Coronary artery (tissue), 2 donors: ENCODE measurements at regions not wholly inside any gene's neighbourhood (a gene's known extent, or its start where the extent isn't known, plus 50 kb on each side); places are given as distances from the start of the nearest gene placed in this dataset.

Source experiments
- DNase-seq: peaks from one replicate; pipeline ENCODE4 v3.0.0-alpha.2; 2017; ENCODE audit warnings: low spot score
- H3K27ac ChIP-seq, 2 donors: fragments of 200-600 bp; sonication (generic); one replicate each; pipeline ENCODE4 v1.5.1; 2016 to 2019
- H3K4me3 ChIP-seq: fragments of 200-600 bp; sonication (generic); 2 replicates; pipeline ENCODE4 v1.5.1; 2016; ENCODE audit warnings: mild to moderate bottlenecking, moderate library complexity
- CTCF ChIP-seq: fragments of 200-600 bp; sonication (generic); IDR thresholded peaks from one replicate; pipeline ENCODE4 v1.5.1; 2019; ENCODE audit warnings: antibody characterized with exemption

DNA sequence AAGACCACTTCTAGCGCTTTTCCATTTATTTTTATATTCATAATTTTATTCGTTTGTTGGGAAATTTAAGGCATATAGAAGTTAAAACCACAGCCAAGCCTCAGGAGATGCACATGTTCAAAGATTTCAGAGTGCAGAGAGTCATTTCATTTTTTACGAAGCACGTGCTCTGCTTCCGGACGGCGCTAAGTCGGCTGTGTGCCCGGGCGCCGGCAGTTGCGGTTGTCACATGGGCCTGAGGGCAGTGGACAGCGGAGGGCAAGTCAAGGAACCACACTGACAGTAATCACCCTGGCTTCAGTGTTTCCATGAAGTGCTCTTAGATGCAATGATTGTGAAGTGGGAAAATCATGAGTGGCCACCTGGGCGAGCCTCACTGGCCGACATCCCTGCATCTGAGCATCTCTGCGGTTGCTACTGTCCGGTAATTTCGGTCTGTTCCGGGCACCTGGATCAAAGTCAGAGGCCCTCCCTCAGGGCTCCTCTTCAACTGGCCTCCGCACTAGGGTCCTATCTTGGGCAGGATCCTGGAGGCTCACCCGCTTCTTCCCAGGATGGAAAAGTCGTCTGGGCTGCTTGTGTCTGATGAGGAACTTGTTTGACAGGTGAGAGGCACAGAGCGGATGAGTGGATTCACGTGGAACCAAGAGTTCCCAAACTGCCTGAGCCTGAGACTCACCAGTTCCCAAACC is 90.8 kb downstream of the DACT2 start:
- H3K4me3 ChIP-seq = no peak overlapping the region
- H3K27ac ChIP-seq = no peak overlapping the region
- no peak for TF ChIP-seq CTCF
- DNase-seq = no peak

GRCh38 chr6:168227840-168228239 is 91.7 kb downstream of the DACT2 start:
- no peak for DNase-seq
- Histone ChIP-seq H3K4me3 (no peak overlapping the region), H3K27ac (no peak overlapping the region)
- TF ChIP-seq CTCF = no peak

DNA sequence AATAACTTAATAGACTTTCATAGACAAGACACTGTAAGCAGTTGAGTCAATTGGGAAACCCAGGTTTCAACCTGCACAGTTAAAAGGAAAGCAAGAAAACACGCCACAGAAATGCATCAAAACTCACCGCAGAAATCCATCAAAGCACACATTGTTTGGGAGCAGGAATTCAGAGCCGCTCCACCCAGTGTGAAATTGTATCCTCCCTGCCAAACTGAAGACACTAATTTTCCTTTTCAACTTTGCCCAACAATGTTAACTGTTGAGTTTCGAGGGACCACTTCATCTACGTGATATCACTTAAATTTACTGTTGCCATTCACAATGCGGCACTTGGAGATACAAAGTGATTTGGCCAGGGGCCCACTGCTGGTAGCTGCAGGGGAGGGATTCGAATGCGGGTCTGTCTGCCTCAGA is 92.7 kb downstream of the DACT2 start:
- H3K27ac ChIP-seq = peak overlapping the region in 1 of 2 donors; percentile 57
- no peak for DNase-seq
- no peak overlapping the region for H3K4me3 ChIP-seq
- no peak for TF ChIP-seq CTCF

GRCh38 chr6:168226061-168226752 is 93.4 kb downstream of the DACT2 start:
- Histone ChIP-seq H3K4me3 (no peak overlapping the region), H3K27ac (peak overlapping the region in 1 of 2 donors; percentile 57)
- TF ChIP-seq CTCF = no peak
- no peak for DNase-seq

- no peak for DNase-seq
- peak overlapping the region in 1 of 2 donors; percentile 57 for H3K27ac ChIP-seq
- TF ChIP-seq CTCF = no peak
- no peak overlapping the region for H3K4me3 ChIP-seq
These were observed 94.1 kb downstream of the DACT2 start for GRCh38 chr6:168225471-168225911.

DNA sequence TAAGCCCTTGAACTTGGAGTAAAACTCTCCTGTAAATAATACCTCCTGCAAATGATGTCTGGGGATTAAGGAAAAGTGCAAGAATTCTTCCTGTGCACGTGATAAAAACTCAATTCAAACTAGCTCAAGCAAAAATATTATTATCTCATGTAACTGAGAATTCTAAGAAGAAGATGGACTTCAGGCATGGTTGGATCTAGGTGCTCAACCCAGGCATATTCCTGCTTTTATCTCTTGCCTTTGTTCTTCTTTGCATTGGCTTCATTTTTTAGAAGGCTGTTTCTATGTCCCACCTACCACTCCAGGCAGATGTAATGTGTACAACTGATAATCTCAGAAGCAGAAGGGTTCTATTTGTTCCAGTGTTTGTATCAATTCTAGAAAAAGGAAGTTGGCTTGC is 95.8 kb downstream of the DACT2 start:
- Histone ChIP-seq H3K4me3 (no peak overlapping the region), H3K27ac (no peak overlapping the region)
- no peak for TF ChIP-seq CTCF
- DNase-seq = no peak

DNA sequence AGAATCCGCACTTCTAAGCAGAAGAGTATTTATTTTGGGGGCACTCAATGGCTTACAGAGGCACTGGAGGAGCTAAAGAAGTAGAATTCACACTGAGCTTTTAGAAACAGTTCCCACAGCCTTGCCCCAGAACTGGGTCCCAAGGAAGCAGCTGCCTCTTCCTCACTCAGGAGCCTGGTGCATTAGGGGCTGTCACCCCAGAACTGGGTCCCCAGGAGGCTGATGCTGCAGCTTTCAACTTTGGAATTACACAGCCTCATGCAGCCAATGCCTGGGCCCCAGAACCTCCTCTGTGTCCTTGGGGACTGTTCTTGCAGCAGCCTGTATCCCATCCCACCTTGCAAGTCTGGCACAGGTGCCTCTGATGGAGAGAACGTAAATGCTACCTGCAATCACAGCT is 96.4 kb downstream of the DACT2 start:
- H3K27ac ChIP-seq = no peak overlapping the region
- DNase-seq = no peak
- TF ChIP-seq CTCF = no peak
- H3K4me3 ChIP-seq = no peak overlapping the region
